NT2/D1 (cell line): ENCODE measurements at regions not wholly inside any gene's neighbourhood (a gene's known extent, or its start where the extent isn't known, plus 50 kb on each side); places are given as distances from the start of the nearest gene placed in this dataset.

ENCODE experiments used
- SUZ12 ChIP-seq: IDR thresholded peaks from 2 replicates; pipeline ENCODE4 v1.6.1; 2011; ENCODE audit not compliant: insufficient read length, insufficient read depth; ENCODE audit errors: extremely low read depth
- ZNF274 ChIP-seq: IDR thresholded peaks from 2 replicates; pipeline ENCODE4 v1.6.1; 2011; ENCODE audit warnings: mild to moderate bottlenecking, low read depth, low read length

GRCh38 chr5:27234916-27235315 lies 196.5 kb upstream of the CDH9 start:
- TF ChIP-seq ZNF274 = no peak
- no peak for TF ChIP-seq SUZ12
